HEK293T (cell line): ENCODE measurements at regions not wholly inside any gene's neighbourhood (a gene's known extent, or its start where the extent isn't known, plus 50 kb on each side); places are given as distances from the start of the nearest gene placed in this dataset.

ENCODE experiments used
- FOXK2 ChIP-seq: fragments of 450-650 bp; IDR thresholded peaks from 2 replicates; pipeline ENCODE4 v1.6.1; 2016; ENCODE audit warnings: mild to moderate bottlenecking
- SP1 ChIP-seq: fragments of 450-650 bp; IDR thresholded peaks from 2 replicates; pipeline ENCODE4 v1.6.1; 2017
- SUZ12 ChIP-seq: fragments of 450-650 bp; IDR thresholded peaks from 2 replicates; pipeline ENCODE4 v1.6.1; 2016; ENCODE audit warnings: mild to moderate bottlenecking
- TF ChIP-seq, protein P1 (sequence below): fragments of 450-650 bp; IDR thresholded peaks from 2 replicates; pipeline ENCODE4 v1.6.1; 2016

DNA sequence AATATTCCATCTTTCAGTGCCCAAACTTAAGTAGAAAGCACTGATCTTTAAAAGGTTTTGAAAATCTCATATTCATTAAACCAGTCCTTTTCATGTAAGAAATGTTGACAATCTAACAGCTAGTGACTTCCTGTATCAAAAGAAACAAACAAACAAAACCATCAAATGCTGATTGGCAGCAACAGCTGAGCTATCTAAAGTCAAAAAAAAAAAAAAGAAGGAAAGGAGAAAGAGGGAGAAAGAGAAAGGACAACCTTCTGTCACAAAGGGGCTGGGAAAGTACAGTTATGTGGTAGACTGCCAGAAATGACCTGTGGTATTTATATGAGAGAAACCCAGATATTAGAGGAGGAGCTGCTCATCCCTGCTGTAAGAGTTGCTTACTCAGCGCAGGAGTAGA is 614.6 kb upstream of the SMIM31 start:
- TF ChIP-seq SP1 (no peak), SUZ12 (no peak), FOXK2 (no peak)
- TF ChIP-seq, protein P1, sequence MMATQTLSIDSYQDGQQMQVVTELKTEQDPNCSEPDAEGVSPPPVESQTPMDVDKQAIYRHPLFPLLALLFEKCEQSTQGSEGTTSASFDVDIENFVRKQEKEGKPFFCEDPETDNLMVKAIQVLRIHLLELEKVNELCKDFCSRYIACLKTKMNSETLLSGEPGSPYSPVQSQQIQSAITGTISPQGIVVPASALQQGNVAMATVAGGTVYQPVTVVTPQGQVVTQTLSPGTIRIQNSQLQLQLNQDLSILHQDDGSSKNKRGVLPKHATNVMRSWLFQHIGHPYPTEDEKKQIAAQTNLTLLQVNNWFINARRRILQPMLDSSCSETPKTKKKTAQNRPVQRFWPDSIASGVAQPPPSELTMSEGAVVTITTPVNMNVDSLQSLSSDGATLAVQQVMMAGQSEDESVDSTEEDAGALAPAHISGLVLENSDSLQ, result no peak
